Bronchial epithelial cell (primary cell): ENCODE measurements at regions not wholly inside any gene's neighbourhood (a gene's known extent, or its start where the extent isn't known, plus 50 kb on each side); places are given as distances from the start of the nearest gene placed in this dataset.

ENCODE experiments used
- DNase-seq: peaks from one replicate; pipeline ENCODE4 v3.0.0-alpha.2; 2010; ENCODE audit warnings: low read depth
- FAIRE-seq: peaks from 2 replicates; lab custom pipeline; 2011; peaks lifted over from hg19 to GRCh38; lab: Jason Lieb, UNC
- H3K27me3 ChIP-seq: 2 replicates; pipeline ENCODE4 v1.5.1; 2011; ENCODE audit warnings: low read length; ENCODE audit not compliant: control insufficient read depth, insufficient read depth
- H3K36me3 ChIP-seq: 2 replicates; pipeline ENCODE4 v1.5.1; 2011; ENCODE audit warnings: low read length; ENCODE audit not compliant: control insufficient read depth, insufficient read depth
- H3K4me3 ChIP-seq: 2 replicates; pipeline ENCODE4 v1.5.1; 2011; ENCODE audit warnings: mild to moderate bottlenecking, low read depth, low read length, control low read depth
- TF ChIP-seq, protein P1 (sequence below): IDR thresholded peaks from 2 replicates; pipeline ENCODE4 v1.5.1; 2011; ENCODE audit warnings: mild to moderate bottlenecking, moderate library complexity, low read length, control low read depth, inconsistent platforms; ENCODE audit not compliant: insufficient read depth, severe bottlenecking

DNA sequence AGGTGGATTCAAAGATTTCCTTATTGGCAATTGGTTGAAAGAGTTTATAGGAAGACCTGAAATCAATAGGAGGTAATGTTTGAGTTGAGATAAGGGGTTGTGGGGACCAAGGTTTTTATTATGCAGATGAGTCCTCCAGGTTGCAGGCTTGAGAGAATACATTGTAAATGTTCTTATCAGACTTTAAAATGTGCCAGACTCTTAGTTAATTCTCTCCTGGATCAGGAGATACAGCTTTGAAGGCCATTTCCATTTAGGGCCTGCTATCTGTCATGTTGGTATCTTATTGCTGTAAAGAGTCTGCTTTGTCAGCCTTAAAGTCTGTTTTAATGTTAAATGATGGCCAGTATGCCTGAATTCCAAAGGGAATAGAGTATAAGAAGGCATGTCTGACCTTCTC lies 61.8 kb upstream of the CALCR start:
- FAIRE-seq (no peak), DNase-seq (no peak)
- TF ChIP-seq, protein P1, sequence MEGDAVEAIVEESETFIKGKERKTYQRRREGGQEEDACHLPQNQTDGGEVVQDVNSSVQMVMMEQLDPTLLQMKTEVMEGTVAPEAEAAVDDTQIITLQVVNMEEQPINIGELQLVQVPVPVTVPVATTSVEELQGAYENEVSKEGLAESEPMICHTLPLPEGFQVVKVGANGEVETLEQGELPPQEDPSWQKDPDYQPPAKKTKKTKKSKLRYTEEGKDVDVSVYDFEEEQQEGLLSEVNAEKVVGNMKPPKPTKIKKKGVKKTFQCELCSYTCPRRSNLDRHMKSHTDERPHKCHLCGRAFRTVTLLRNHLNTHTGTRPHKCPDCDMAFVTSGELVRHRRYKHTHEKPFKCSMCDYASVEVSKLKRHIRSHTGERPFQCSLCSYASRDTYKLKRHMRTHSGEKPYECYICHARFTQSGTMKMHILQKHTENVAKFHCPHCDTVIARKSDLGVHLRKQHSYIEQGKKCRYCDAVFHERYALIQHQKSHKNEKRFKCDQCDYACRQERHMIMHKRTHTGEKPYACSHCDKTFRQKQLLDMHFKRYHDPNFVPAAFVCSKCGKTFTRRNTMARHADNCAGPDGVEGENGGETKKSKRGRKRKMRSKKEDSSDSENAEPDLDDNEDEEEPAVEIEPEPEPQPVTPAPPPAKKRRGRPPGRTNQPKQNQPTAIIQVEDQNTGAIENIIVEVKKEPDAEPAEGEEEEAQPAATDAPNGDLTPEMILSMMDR, result no peak
- Histone ChIP-seq H3K36me3 (no peaks in the 10 kb centered on the region), H3K27me3 (no peaks in the 10 kb centered on the region), H3K4me3 (no peak overlapping the region)

DNA sequence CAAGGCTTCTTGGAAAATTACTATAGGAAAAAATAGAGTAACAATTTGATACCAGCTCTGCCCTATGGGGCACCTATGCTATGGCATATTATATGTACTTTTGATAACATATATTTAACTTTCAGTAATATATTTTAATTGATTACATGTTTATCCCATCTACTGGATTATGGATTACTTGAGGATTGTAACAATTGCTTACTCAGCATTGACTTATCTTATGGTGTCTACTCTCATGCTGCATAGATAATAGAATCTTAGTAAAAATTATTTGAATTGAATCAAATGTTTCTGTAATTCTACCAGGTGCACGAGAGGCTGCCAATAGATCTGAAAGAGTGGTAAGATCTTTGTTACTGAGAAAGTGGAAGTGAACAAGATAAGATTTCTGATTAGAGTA lies 57.8 kb upstream of the CALCR start:
- DNase-seq, result no peak
- H3K27me3 ChIP-seq, result no peaks in the 10 kb centered on the region
- H3K36me3 ChIP-seq, result no peaks in the 10 kb centered on the region
- TF ChIP-seq, protein P1, result no peak
- FAIRE-seq, result no peak
- H3K4me3 ChIP-seq, result no peak overlapping the region

DNA sequence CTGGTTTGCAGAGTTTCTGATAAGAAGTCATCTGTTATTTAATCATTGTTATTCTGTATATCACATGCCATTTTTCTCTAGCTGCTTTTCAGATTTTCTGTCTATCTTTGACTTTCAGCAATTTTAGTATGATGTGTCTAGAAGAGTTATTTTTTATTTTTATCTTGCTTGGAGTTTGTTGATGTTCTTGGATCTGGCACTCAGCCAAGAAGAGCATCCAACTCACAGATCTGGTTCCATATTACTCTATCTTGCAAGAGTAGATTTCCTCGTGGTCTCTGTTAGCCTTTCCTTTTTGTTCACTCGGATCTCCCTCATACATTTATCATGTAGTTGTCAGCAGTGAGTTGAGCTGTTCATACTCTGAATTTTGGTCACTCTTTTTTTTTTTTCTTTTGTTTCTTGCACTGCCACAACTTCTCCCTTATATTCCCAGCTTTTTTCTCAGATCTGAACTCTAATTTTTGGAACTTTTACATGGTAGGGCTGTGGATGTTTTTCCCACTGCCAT lies 54.8 kb upstream of the CALCR start:
- TF ChIP-seq, protein P1, result no peak
- FAIRE-seq, result no peak
- H3K27me3 ChIP-seq, result no peaks in the 10 kb centered on the region
- H3K4me3 ChIP-seq, result no peak overlapping the region
- no peaks in the 10 kb centered on the region for H3K36me3 ChIP-seq
- no peak for DNase-seq

- Histone ChIP-seq H3K27me3 (no peaks in the 10 kb centered on the region), H3K36me3 (no peaks in the 10 kb centered on the region), H3K4me3 (no peak overlapping the region)
- TF ChIP-seq, protein P1, result no peak
- DNase-seq (no peak), FAIRE-seq (no peak)
Observed at GRCh38 chr7:93626869-93627268, 52.3 kb upstream of the CALCR start.
